Cardiac fibroblast (primary cell): ENCODE measurements at regions not wholly inside any gene's neighbourhood (a gene's known extent, or its start where the extent isn't known, plus 50 kb on each side); places are given as distances from the start of the nearest gene placed in this dataset.

ENCODE experiments used
- DNase-seq, 2 donors: peaks; one replicate each; pipeline versions ENCODE4 v3.0.0 to v3.0.0-alpha.2; 2010; ENCODE audit warnings: low read depth in 2 of 2
- H3K4me3 ChIP-seq, 2 donors: replicated peaks in 1 of 2; 1 replicate in 1 of 2; 2 replicates in 1 of 2; pipeline ENCODE4 v1.5.1; 2011; ENCODE audit warnings: low read depth in 2 of 2, low read length in 2 of 2, mild to moderate bottlenecking in 2 of 2, moderate library complexity in 1 of 2
- TF ChIP-seq, protein P1 (sequence below): IDR thresholded peaks from one replicate; pipeline ENCODE4 v1.5.1; 2011; ENCODE audit warnings: low read depth, mild to moderate bottlenecking, low read length, inconsistent platforms

DNA sequence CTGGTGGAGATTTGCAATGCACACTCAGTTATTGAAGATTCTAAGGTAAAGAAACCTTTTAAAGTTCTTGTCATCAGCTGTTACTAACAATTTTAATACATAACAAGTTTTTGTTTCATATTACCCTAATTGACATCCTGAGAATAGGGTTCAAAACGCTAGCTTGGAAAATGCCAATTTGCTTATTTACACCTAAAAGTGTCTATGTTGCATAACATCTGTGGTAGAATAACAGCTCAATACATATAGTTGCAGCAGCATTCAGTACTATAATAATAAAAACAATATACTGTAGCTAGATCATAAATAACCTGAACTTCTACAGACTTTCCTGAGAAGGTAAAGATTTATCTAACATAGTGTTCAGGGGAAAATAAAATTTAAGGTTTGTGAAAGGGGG, 219.0 kb downstream of the OSR1 start:
- DNase-seq = no peak
- TF ChIP-seq, protein P1, sequence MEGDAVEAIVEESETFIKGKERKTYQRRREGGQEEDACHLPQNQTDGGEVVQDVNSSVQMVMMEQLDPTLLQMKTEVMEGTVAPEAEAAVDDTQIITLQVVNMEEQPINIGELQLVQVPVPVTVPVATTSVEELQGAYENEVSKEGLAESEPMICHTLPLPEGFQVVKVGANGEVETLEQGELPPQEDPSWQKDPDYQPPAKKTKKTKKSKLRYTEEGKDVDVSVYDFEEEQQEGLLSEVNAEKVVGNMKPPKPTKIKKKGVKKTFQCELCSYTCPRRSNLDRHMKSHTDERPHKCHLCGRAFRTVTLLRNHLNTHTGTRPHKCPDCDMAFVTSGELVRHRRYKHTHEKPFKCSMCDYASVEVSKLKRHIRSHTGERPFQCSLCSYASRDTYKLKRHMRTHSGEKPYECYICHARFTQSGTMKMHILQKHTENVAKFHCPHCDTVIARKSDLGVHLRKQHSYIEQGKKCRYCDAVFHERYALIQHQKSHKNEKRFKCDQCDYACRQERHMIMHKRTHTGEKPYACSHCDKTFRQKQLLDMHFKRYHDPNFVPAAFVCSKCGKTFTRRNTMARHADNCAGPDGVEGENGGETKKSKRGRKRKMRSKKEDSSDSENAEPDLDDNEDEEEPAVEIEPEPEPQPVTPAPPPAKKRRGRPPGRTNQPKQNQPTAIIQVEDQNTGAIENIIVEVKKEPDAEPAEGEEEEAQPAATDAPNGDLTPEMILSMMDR = no peak

DNA sequence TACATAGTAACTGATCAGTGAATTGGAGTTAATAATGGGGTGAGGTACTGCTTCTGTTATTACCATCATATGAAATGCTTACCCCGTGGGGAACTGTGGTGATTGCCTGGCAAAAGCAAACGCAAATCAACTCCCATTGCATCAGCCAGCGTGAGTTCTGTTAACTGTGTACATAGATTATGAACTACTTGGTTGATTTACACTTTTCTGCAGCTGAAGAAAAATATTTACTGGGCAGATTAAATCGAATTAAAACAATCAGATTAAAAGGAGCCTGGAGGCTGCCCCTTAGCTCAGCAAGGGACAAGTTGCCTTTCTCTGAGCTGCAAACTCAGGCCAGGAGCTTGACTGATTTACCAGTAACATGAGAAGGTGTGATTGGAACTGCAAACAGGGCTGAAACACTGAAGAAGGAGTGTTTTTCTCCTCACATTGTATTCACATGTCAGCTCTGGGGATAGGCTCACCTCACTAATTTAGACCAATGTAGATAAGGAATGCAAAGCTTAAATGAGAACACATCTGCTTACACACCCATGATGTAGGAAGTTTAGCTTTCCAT, 220.1 kb downstream of the OSR1 start:
- H3K4me3 ChIP-seq = no peak overlapping the region
- DNase-seq = no peak
- TF ChIP-seq, protein P1 = no peak

More for the DNA sequence above, 219.0 kb downstream of the OSR1 start:
- no peak overlapping the region for H3K4me3 ChIP-seq

DNA sequence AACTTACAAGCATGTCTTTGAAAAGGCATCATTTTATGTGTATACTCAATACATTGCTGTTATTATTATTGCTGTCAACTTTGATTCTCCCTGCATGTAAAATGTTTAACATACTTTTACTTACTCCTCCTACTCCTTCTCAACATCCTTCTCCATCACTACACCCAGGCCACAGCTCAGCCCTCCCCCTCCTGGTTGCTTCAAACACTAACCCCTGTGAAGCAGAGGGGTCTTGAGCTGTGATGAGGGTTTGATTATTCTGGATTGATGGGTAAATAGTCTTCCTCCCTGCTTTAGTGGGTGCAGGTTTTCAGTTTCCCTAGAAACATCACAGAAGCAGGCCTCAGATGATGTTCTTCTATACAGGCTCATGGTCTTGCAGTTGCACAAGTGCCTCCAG, 221.0 kb downstream of the OSR1 start:
- TF ChIP-seq, protein P1 = no peak
- DNase-seq = no peak
- no peak overlapping the region for H3K4me3 ChIP-seq

DNA sequence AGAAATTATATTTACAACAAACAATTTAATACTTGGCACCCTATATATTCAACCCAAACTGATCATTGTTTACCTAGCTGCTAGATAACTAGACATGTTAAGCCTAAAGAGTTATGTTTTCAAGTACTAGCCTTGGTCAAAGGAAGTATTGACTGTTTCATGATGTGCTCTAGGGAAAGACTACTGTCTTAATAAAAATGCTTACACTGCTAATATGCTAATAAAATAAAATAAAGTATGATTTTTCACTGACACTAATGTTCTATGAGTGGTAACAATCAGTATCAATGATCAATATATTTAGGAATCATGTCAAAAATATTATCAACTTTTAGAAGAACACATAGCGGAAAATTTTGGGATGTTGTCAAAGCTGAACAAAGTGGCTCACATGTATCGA, 225.5 kb downstream of the OSR1 start:
- H3K4me3 ChIP-seq = no peak overlapping the region
- TF ChIP-seq, protein P1 = no peak
- no peak for DNase-seq

DNA sequence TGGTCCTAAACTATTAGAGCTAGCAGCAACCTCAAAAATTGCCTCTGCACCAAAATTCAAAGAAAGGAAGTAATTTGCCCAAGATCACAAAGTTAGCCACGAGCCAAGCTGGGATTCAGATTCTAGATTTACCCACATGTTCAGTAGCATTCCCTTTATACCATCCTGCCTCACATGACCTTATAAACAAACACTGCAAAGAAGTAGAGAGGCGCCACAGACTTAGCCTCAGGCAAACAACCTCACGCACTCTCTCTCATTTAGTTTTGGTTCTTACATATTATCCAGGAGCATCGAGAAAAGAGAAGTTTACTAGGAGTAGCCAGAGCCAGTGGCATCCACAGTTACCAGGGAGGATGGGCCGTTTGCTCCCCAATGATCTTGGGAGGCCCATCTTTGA, 226.6 kb downstream of the OSR1 start:
- DNase-seq = no peak

DNA sequence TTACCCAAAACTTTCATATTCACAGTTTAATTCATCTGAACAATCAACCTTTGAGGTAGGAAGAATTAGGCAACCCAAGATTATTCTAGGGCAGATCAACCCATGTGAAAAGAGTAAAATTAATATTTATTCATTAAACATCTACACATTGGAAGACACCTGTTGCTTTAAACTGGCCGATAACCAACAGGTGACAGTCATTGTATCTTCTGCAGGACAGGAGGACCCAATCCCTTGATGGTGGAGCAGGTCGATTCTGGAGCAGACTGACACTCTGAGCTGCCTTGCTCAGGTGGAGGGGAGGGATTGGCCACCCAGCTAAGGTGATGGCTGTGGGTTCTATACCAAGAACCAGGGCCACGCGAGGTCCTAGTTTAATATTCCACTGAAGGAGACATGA, 230.3 kb downstream of the OSR1 start:
- TF ChIP-seq, protein P1 = no peak
- DNase-seq = no peak
- no peak overlapping the region for H3K4me3 ChIP-seq

More for the DNA sequence above, 226.6 kb downstream of the OSR1 start:
- TF ChIP-seq, protein P1 = no peak
- no peak overlapping the region for H3K4me3 ChIP-seq

DNA sequence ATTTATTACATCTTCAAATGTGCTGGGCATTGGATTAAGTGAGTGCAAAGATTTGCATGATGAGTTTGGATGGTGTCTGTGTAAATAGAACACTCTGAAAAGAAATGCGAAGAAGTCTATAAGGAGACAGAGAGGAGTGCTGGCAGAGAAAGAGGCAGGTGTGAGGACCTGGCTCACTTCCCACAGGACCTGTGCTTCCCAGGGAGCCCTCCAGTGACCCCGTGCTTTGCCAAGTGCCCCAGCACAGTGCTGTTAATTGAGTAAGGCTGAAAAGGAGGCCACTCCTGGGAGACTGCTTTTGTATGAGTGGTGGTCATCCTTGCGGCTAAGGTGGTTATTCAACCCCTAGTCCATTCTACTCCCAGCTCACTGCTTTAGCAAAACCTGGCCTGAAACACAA, 230.8 kb downstream of the OSR1 start:
- TF ChIP-seq, protein P1 = no peak
- no peak overlapping the region for H3K4me3 ChIP-seq
- no peak for DNase-seq
